HG02885 (cell line): ENCODE measurements at regions not wholly inside any gene's neighbourhood (a gene's known extent, or its start where the extent isn't known, plus 50 kb on each side); places are given as distances from the start of the nearest gene placed in this dataset.
"Not testable (repeated sequence)": the region's sequence is repeated elsewhere in the genome, so short reads cannot be mapped to it uniquely, and the experiment has no call there.

Experiments
- ATAC-seq: cut with Tn5 transposase; IDR thresholded peaks from one replicate; pipeline ENCODE4 v1.9.1; 2021; ENCODE audit warnings: mild to moderate bottlenecking; ENCODE audit not compliant: unreplicated experiment, poor library complexity

DNA sequence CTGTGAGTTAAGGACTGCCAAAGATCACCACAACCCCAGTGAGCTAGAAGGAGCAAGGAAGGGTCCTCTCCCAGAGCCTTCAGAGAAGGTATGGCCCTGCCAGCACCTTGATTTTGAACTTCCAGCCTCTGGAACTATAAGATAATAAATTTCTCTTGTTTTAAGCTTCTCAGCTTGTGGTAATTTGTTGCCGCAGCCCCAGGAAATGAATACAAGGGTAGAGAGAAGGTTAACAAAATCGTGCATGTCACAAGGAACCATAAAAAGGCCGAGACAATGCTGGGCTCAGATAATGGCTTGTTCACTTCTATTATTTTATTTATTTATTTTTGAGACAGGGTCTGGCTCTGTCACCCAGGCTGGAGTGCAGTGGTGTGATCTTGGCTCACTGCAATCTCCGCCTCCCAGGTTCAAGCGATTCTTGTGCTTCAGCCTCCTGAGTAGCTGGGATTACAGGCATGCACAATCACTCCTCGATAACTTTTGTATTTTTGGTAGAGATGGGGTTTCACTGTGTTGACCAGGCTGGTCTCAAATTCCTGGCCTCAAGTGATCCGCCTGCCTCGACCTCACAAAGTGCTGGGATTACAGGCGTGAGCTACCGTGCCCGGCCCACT, 71.5 kb downstream of the WSB1 start:
- not testable (repeated sequence) for ATAC-seq

DNA sequence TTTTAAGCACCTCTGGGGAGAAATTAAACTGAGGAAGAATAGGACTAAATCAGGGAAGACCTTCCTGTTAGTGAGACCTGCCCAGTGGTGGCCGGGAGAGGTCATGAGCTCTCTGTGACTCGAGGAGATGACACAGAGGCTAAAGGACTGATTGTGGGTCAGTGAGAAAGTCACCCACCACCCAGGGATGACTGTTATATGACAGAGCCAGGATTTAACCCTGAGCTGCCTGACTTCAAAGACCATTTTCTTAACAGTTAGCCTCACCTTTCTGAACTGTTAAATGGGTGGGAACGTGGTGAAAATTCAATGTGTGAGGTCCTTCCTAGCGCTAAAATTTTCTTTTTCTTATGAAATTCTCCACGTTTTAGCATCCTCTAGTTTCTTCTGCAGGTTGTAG, 72.5 kb downstream of the WSB1 start:
- ATAC-seq, result no peak

DNA sequence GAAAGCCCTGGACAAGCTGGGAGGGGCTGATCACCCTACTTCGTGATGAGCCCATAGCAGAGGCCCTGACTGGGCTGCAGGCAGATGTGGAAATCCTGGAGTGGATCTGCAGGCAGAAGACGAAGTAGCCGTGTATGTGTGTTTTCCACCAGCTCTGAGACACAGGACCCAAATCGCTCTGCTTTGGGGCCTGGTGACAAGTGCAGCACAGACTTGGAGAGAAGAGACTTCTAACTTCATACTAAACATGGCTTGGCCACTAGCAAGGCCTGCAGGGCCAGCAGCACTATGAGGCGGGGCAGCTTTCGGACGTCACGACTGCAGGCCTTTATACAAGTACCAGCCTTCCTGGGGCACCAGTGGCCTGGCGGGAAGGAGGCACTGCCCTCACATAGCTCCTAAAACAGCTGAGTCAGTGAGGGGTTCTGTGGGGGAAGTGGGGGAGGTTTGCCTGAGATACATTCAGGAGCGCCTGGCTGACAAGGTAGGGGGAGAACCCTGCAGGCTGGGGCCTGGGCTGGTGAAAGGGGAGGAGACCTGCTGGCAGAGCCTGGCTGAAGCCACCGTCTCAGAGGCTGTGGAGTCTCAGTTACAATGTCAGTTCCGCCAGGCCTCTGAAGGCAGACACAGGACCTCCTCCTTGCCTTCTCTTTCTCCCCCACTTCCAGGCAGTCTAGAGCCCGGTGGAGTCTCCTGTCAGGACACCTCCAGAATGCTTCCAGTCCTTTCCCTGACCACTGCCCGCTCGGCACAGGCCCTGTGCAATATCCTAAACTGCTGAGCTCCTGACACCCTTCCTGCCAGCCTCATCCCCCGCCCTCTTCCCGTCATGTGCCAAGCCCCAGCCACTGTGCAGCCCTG, 73.4 kb downstream of the WSB1 start:
- no peak for ATAC-seq

DNA sequence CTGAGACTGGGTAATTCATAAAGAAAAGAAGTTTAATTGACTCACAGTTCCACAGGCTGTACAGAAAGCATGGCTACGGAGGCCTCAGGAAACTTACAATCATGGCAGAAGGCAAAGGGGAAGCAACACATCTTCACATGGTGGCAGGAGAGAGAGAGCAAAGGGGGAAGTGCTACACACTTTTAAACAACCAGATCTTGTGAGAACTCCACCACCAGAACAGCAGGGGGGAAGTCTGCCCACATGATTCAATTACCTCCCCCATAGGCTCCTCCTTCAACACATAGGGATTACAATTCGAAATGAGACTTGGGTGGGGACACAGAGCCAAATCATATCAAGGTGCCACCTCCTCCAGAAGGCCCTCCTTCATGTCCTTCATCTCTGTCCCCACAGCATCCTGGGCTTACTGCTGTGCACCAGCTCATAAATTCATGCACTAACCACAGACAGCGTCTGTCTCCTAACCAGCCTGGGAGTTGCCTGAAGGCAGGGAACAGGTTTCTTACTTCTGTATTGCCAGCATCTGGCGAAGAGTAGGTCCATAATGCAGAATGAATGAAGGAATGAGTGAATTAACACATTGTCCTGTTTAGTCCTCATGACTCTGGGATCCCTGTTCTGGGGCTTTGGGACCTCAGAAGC, 74.4 kb downstream of the WSB1 start:
- no peak for ATAC-seq

DNA sequence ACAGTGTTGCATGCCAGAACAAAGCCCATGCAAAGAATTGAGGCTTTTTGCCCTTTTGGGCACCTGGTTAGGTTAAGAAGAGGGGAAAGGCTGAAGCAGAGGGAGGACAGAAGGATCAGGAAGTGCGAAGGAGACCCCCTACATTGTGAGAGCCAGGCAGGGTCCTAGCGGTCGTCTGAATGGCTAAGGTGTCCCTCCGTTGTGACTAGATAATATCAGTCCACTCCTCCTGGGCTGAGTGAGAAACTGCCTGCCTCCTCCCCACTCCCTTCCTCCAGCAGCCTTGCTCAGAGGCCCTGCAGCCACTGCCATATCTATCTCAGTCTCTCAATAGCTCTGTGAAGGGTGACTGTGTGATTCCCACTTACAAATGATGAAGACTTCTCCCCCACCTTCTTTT, 75.1 kb downstream of the WSB1 start:
- ATAC-seq, result no peak

DNA sequence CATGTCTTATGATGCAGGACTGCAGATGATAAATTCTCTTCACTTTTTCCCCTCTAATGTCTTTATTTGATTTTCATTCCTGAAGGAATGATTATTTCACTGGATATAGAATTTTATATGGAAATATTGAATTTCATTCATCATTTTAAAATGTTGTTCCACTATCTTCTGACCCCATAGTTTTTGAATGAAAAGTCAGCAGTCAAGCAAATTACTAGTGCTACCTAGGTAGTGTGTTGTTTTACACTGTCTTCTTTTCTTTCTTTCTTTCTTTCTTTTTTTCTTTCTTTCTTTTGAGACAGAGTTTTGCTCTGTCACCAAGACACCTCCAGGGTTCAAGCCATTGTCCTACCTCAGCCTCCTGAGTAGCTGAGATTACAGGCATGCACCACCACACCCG, 76.9 kb downstream of the WSB1 start:
- ATAC-seq, result no peak

DNA sequence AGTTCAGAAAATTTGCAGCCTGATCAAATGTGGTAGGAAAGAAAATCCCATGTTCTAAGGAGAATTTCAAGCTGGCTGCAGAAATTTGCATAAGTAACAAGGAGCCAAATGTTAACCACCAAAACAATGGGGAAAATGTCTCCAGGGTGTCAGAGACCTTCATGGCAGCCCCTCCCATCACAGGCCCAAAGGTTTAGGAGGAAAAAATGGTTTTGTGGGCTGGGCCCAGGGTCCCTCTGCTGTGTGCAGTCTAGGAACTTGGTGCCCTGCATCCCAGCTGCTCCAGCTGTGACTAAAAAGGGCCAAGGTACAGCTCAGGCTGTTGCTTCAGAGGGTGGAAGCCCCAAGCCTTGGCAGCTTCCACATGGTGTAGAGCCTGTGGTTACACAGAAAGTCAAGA, 79.8 kb downstream of the WSB1 start:
- not testable (repeated sequence) for ATAC-seq

DNA sequence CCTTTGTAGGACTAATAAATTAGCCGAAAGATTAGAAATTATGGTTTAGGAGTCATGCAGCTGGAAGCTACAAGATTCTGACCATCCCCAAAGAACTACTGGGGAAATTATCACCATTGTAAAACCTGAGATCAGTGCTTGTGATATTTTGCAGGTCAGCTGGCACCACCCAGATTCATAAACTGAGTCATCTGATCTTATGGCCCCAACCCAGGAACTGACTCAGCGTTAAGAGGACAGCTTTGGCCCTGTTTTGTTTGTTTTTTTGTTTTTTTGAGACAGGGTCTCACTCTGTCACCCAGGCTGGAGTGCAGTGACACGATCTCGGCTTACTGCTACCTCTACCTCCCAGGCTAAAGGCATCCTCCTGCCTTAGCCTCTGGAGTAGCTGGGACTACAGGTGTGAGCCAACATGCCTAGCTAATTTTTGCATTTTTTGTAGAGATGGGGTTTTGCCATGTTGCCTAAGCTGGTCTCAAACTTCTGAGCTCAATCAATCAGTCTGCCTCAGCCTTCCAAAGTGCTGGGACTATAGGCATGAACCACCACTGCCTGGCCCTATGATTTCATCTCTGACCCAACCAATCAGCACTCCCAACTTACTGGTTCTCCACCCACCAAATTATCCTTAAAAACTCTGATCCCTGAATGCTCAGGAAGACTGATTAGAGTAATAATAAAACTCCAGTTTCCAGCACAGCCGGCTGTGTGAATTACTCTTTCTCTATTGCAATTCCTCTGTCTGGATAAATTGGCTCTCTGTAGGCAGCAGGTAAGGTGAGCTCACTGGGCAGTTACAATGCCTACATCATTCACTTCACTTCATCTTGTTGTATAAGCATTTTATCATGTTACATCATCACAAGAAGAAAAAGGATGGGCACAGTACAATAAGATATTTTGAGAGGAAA, 79.4 kb upstream of the KSR1 start:
- ATAC-seq, result no peak

DNA sequence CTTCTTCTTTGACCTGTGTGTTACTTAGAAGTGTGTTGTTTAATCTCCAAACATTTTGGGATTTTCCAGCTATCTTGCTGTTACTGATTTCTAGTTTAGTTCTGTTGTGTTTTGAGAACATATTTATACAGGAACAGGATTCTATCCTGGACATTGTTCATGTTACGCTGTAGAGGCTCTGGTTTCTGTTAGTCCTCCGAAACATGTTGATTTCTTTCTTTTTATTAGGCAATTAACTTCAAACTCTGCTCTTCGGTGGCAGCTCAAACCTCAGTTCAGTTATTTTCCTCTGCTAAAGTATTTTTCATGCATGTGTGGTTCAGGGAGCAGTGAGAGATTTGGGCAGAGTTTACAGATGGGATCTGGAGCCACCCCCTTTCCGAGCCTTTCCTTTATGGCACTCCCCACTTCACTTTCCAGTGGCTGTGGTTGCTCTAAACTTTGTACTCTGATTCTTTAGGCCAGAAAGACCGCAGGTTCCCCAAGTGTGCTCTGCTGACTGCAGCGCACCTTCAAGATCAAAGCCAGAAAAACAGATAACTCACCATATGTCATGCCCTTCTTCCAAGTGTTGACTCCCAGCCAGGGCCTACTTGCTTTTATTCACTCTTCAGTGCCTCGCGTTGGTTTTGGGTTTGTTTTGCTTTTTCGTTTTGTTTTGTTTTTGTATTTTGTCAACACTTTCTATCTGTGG, 77.6 kb upstream of the KSR1 start:
- no peak for ATAC-seq

DNA sequence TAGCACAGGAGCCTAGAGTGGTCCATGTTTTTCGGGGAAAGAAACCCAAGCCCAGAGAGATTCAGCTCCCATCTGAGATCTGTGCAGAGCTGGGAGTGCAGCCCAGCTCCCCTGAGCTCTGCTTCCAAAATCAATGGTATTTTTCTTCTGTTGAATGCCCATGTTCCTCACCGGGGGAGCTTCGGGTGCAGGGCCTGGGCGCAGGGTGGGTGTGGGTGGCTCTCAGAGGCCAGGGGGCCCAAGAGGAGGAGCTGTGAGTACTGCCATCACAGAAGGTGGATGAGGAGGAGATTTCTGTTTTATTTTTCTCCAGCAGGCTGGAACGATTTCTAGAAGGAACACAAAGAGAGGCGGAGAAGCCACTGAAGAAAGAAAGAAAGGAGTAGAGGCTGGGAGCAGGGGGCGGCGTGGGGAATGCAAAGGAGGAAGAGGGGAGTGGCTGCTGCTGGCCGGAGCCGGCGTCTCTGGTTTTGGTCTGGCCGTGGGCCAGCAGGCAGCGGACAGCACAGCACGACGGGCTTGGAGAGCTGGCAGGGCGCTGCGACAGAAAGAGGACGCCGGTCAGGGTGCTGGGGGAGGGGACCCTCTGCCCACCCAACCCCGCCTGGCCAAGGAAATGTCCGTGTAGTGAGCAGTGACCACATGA, 76.2 kb upstream of the KSR1 start:
- ATAC-seq, result no peak

DNA sequence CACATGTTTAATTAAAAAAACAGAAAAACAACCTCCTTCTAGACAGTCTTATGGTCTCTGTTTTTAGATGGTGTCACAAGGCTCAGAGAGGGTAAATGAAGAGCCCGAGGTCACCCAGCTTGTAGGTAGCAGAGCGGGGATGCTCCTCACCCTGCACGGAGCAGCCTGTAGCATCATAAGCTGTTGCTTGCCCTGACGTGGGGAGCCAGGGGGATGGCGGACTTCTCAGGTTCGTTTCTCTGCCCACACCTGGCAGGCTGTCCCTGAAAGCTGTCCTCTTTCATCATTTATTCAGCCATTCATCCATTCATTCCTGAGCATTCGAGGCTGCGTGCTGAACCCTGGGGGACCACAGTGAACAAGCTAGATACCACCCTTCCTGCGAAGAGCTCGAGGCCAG, 75.7 kb upstream of the KSR1 start:
- ATAC-seq, result no peak

DNA sequence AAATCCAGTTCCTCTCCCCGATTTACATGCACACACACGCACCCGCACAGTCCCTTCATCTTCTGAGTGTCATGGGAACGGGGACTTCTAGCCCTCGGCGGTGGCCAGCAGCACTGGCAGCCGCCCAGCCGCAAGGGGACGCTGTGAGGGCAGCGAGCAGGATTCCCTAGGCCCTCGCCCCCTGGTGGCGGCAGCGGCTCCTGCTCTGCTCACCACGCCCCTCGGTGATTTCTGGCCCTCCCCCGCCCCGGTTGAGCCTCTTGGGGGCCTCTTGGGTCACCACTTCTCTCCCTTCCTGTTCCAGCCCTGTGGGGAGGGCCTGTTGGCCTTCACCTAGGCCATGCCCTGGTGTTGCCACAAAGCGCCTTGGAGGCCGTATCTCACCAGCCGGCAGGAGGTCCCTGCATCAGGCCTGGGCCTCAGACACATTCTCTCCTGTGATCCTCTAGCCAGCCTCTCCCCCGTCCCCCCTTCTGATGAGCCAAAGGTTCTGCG, 75.2 kb upstream of the KSR1 start:
- ATAC-seq, result peak; percentile 79

DNA sequence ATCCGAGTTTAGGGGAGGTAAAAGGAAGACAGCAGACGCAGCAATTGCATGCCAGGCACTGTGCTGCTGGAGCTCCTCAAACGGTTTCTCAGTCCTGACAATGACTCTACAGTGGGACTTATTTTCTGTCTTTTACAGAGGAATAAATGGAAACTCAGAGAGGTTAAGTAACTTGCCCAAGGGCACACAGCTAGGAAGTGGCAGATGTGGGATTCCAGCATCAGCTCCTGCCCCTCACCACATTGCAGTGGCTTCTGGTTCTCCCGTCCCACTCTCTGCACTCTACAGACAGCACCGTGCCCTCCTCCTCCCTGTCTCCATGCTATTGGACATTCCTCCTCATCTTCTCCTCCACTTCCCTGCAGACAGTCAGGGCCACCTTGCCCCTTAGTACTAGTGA, 74.2 kb upstream of the KSR1 start:
- ATAC-seq, result no peak

DNA sequence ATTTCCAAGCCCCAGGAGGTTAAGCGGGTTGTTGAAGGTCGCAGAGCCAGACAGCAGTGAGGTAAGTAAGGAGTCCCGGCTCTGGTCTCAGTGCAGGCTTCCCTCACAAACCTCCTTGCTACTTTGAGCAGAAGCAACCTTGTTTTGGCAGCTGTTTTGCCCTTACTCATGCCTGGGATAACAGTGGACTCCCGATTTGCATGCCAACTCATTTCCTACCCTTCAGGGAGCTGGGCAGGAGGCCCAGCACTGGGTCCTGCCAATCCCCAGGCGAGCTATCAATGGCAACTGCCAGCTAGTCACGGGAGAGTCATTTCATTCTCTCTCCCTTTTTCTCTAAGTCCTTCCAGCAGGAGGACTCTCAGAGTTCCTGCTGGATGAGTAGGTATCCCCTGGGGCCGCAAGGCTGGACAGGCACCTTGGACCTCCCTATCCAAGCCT, 72.0 kb upstream of the KSR1 start:
- ATAC-seq, result no peak

DNA sequence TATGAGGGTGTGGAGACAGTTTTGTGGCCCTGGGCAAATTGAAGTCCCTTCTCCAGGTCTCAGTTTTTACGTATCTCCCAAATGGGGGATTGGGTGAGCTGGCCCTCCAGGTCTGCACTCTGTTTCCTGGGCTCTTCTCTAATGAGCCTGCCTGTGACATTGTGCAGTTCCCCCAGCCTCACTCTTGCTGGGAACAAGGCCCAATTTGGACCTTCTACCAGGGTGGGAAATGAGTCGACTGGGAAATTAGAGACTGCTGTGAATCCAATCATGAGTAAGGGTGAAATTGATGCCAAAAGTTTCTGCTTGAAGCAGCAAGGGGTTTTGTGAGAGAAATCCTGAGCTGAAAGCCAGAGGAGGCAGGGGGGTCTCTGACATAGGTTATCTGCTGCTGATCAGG, 71.5 kb upstream of the KSR1 start:
- no peak for ATAC-seq

DNA sequence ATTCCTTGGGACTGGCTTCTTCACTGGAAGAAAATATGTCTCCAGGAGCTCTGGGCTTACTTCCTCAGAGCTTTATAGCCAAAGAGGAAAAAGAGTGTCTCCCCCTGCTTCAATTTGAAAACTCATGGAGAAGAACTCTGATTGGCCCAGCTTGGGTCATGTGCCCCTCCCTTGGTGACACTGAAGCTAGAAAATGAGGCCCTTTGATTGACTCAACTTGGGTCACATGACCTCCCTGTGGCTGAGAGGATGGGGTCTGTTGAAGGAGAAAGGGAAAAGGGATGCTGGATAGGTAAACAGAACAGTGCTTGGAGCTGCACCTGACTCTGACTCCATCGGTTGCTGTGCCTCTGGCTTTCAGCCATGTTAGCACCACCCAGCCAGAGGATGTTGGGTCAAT, 70.6 kb upstream of the KSR1 start:
- no peak for ATAC-seq

DNA sequence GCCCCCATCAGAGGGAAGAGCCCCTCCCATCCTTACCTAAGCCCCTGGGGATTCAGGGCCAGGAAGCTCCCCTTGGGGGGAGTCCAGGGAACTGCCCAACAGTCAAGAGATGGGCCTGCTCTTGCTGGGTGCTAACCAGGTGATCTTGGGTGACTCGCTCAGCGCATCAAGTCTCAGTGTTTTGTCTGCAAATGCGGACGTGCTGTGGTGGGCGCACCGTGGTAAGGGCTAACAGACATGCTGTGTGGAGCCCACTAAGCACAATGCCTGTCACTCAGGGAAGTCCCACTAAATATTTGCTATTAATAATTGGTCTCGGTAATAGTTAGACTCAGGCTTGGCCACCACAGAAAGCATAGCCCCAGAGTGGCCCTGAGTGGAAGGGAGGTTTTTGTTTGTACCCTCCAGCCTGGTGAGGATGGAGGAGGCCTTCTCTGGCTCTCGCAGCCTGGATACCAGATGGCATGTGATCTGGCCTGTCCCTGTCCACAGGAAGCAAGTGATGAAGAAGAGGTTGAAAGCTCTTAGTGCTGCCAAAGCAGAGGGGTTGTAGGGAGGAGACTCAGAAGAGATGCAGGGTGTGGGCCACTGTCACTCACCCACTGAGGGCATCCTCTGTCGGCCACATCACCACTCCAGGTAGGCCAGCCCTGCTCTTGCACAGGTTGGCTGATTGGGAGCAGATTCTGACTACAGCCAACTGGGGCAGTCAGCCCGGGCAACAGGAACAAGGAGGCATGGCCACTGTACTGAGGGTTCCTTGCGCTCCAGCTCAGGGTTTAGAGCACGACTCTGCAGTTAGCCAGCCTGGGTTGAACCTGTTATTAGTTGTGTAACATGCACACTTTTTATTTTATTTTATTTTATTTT, 69.8 kb upstream of the KSR1 start:
- ATAC-seq, result no peak

DNA sequence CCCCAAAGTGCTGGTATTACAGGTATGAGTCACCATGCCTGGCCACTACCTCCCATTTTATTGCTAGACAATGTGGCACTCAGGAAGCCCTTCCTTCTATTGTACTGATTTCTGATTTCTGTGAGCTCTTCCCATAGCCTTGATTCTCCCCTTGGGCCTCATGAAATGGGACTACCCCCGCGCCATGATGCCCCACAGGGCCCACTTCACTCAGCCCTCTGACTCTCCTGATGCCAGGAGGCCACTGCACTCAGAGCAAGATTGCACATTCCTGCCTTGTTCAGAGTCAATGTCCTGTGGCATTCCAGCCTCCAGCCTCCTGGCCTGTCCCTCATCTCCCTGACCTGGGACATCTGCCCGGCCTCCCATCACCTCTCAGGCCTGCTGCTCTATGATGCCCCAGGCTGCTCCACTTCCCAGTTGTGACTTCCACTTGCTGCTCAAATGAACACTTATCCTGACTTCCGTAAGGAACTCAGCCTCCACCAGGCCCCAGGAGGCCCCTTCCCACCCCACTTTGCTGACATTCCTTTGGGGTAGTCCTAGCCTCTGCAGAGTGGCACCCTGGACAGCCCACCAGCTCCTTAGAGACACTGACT, 66.6 kb upstream of the KSR1 start:
- ATAC-seq, result no peak
